Keratinocyte (primary cell): ENCODE measurements at regions not wholly inside any gene's neighbourhood (a gene's known extent, or its start where the extent isn't known, plus 50 kb on each side); places are given as distances from the start of the nearest gene placed in this dataset.

ENCODE experiments used
- DNase-seq: peaks from one replicate; pipeline ENCODE4 v3.0.0-alpha.2; 2011; ENCODE audit warnings: low read depth, missing footprints, low spot score
- FAIRE-seq: peaks from 2 replicates; lab custom pipeline; 2011; peaks lifted over from hg19 to GRCh38; lab: Jason Lieb, UNC
- H2AFZ ChIP-seq: 2 replicates; pipeline ENCODE4 v1.6.0; 2012; ENCODE audit warnings: low read length, control low read depth, inconsistent platforms; ENCODE audit not compliant: control insufficient read depth
- H3K27ac ChIP-seq: 2 replicates; pipeline ENCODE4 v1.5.1; 2011; ENCODE audit warnings: low read length; ENCODE audit not compliant: control insufficient read depth, insufficient read depth
- H3K27me3 ChIP-seq: 3 replicates; pipeline ENCODE4 v1.6.0; 2011; ENCODE audit warnings: low read length; ENCODE audit not compliant: control insufficient read depth, insufficient read depth; ENCODE audit errors: extremely low read depth
- H3K36me3 ChIP-seq, 2 experiments: 2 replicates in 1 of 2; 3 replicates in 1 of 2; pipeline ENCODE4 v1.5.1; 2011; ENCODE audit warnings: low read length in 2 of 2, mild to moderate bottlenecking in 1 of 2; ENCODE audit not compliant: control insufficient read depth in 2 of 2, insufficient read depth in 2 of 2; ENCODE audit errors: extremely low read depth in 1 of 2
- H3K4me1 ChIP-seq: 3 replicates; pipeline ENCODE4 v1.5.1; 2011; ENCODE audit warnings: low read length; ENCODE audit not compliant: control insufficient read depth, insufficient read depth; ENCODE audit errors: extremely low read depth
- H3K4me2 ChIP-seq: 3 replicates; pipeline ENCODE4 v1.6.0; 2011; ENCODE audit warnings: low read depth, low read length; ENCODE audit not compliant: control insufficient read depth, insufficient read depth; ENCODE audit errors: extremely low read depth
- H3K4me3 ChIP-seq, 3 experiments: fragments of 200-600 bp in 1 of 3; sonication (generic) in 1 of 3; 2 replicates in 2 of 3; 3 replicates in 1 of 3; pipeline ENCODE4 v1.5.1; 2011 to 2016; ENCODE audit warnings: low read length in 3 of 3, mild to moderate bottlenecking in 3 of 3, control low read depth in 2 of 3, inconsistent platforms in 1 of 3, low read depth in 1 of 3, mixed read lengths in 1 of 3, mixed run types in 1 of 3, moderate library complexity in 1 of 3; ENCODE audit not compliant: control insufficient read depth in 2 of 3, insufficient read depth in 2 of 3; ENCODE audit errors: extremely low read depth in 1 of 3
- H3K79me2 ChIP-seq: 2 replicates; pipeline ENCODE4 v1.6.0; 2012; ENCODE audit warnings: low read length; ENCODE audit not compliant: control insufficient read depth, insufficient read depth
- H3K9ac ChIP-seq: 3 replicates; pipeline ENCODE4 v1.6.0; 2011; ENCODE audit warnings: low read length; ENCODE audit not compliant: control insufficient read depth, insufficient read depth; ENCODE audit errors: extremely low read depth
- H3K9me1 ChIP-seq: 3 replicates; pipeline ENCODE4 v1.6.0; 2011; ENCODE audit warnings: low read length; ENCODE audit not compliant: control insufficient read depth, insufficient read depth; ENCODE audit errors: extremely low read depth
- H3K9me3 ChIP-seq: 2 replicates; pipeline ENCODE4 v1.5.1; 2012; ENCODE audit warnings: low read depth, low read length; ENCODE audit not compliant: control insufficient read depth
- H4K20me1 ChIP-seq: 3 replicates; pipeline ENCODE4 v1.6.0; 2011; ENCODE audit warnings: low read length; ENCODE audit not compliant: control insufficient read depth, insufficient read depth; ENCODE audit errors: extremely low read depth
- EZH2 ChIP-seq: IDR thresholded peaks from one replicate; pipeline ENCODE4 v1.6.1; 2012; ENCODE audit warnings: inconsistent platforms, mild to moderate bottlenecking, low read length, moderate library complexity
- dilution Hi-C: fragments of 300-500 bp; cut with MboI; formaldehyde crosslinking; loops from one replicate; pipeline ENCODE4 v1.7.0; 2020; ENCODE audit warnings: low sequenced_read_pairs; ENCODE audit not compliant: extremely low pct_ligation_motif_present
- TF ChIP-seq, protein P1 (sequence below), 3 experiments: IDR thresholded peaks in 1 of 3; conservative IDR thresholded peaks in 1 of 3; optimal IDR thresholded peaks in 1 of 3; 2 replicates in 2 of 3; 3 replicates in 1 of 3; pipeline versions ENCODE3 to v1.5.1; 2011; ENCODE audit warnings: low read length in 3 of 3, mild to moderate bottlenecking in 3 of 3, moderate library complexity in 2 of 3, control low read depth in 1 of 3, inconsistent platforms in 1 of 3; ENCODE audit not compliant: insufficient read depth in 2 of 3; ENCODE audit errors: extremely low read depth in 1 of 3

DNA sequence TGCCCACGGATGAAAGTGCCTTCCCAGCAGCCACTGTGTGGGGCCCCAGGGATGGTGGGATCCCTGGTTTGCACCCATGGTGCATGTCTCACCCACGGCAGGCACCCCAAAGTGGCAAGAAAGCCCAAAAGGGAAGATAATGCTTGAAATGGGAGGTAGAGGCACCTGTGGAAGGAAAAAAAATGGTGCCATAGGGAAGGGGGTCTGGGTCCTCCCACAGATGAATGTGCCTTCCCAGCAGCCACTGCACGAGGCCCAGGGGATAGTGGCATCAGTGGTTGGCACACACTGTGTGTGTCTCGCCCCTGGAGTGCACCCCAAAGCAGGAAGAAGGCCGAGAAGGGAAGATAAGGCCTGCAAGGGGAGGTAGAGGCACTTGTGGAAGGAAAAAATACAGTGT, 264.2 kb downstream of the ALG10 start:
- H3K27ac ChIP-seq, result no peak overlapping the region
- H2AFZ ChIP-seq, result no peak overlapping the region
- FAIRE-seq, result no peak
- no peaks in the 10 kb centered on the region for H4K20me1 ChIP-seq
- H3K9ac ChIP-seq, result no peak overlapping the region
- H3K79me2 ChIP-seq, result no peaks in the 10 kb centered on the region
- DNase-seq, result no peak
- no peaks in the 10 kb centered on the region for H3K4me1 ChIP-seq
- H3K9me3 ChIP-seq, result peaks cover 5% of the 10 kb centered on the region
- dilution Hi-C loops, result no loop called here
- TF ChIP-seq EZH2, result no peak
- TF ChIP-seq, protein P1, sequence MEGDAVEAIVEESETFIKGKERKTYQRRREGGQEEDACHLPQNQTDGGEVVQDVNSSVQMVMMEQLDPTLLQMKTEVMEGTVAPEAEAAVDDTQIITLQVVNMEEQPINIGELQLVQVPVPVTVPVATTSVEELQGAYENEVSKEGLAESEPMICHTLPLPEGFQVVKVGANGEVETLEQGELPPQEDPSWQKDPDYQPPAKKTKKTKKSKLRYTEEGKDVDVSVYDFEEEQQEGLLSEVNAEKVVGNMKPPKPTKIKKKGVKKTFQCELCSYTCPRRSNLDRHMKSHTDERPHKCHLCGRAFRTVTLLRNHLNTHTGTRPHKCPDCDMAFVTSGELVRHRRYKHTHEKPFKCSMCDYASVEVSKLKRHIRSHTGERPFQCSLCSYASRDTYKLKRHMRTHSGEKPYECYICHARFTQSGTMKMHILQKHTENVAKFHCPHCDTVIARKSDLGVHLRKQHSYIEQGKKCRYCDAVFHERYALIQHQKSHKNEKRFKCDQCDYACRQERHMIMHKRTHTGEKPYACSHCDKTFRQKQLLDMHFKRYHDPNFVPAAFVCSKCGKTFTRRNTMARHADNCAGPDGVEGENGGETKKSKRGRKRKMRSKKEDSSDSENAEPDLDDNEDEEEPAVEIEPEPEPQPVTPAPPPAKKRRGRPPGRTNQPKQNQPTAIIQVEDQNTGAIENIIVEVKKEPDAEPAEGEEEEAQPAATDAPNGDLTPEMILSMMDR (optimal IDR thresholded peaks at IDR 0.05 in 1 of 3, IDR thresholded peaks at IDR 0.05 in 1 of 3, conservative IDR thresholded peaks at IDR 0.05 in 1 of 3; ENCODE audit: extremely low read depth in 1 of 3, insufficient read depth in 2 of 3, low read length in 3 of 3), result no peak
- no peaks in the 10 kb centered on the region for H3K9me1 ChIP-seq
- H3K4me3 ChIP-seq, result no peak overlapping the region
- H3K4me2 ChIP-seq, result no peak overlapping the region
- no peaks in the 10 kb centered on the region for H3K36me3 ChIP-seq
- no peaks in the 10 kb centered on the region for H3K27me3 ChIP-seq

DNA sequence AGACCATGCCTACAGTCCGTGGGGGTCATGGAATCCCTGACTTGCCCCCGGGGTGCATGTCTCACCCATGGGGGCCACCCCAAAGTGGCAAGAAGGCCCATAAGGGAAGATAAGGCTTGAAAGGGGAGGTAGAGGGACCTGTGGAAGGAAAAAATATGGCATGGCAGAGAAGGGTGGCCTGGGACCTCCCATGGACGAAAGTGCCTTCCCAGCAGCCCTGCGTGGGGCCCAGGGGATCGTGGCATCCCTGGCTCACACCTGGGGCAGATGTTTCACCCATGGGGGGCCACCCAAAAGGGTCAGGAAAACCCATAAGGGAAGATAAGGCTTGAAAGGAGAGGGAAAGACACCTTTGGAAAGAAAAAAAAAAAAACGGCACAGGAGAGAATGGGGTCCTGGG, 264.6 kb downstream of the ALG10 start:
- no peaks in the 10 kb centered on the region for H3K4me1 ChIP-seq
- no peaks in the 10 kb centered on the region for H3K79me2 ChIP-seq
- H3K9me1 ChIP-seq, result no peaks in the 10 kb centered on the region
- no peaks in the 10 kb centered on the region for H4K20me1 ChIP-seq
- no peak overlapping the region for H2AFZ ChIP-seq
- peaks cover 7% of the 10 kb centered on the region for H3K9me3 ChIP-seq
- dilution Hi-C loops, result no loop called here
- no peaks in the 10 kb centered on the region for H3K36me3 ChIP-seq
- H3K27me3 ChIP-seq, result no peaks in the 10 kb centered on the region
- FAIRE-seq, result no peak
- no peak for DNase-seq
- H3K4me2 ChIP-seq, result no peak overlapping the region
- H3K27ac ChIP-seq, result no peak overlapping the region
- no peak overlapping the region for H3K9ac ChIP-seq
- no peak overlapping the region for H3K4me3 ChIP-seq
- TF ChIP-seq EZH2, result no peak
- TF ChIP-seq, protein P1 (optimal IDR thresholded peaks at IDR 0.05 in 1 of 3, IDR thresholded peaks at IDR 0.05 in 1 of 3, conservative IDR thresholded peaks at IDR 0.05 in 1 of 3; ENCODE audit: extremely low read depth in 1 of 3, insufficient read depth in 2 of 3, low read length in 3 of 3), result no peak
